H1 (cell line): ENCODE measurements at regions not wholly inside any gene's neighbourhood (a gene's known extent, or its start where the extent isn't known, plus 50 kb on each side); places are given as distances from the start of the nearest gene placed in this dataset.

ENCODE experiments used
- BCL11A ChIP-seq, 2 experiments: IDR thresholded peaks; one replicate each; pipeline ENCODE4 v1.6.1; 2011; ENCODE audit warnings: low read depth in 2 of 2, low read length in 2 of 2, mild to moderate bottlenecking in 2 of 2
- FOSL1 ChIP-seq: IDR thresholded peaks from 2 replicates; pipeline ENCODE4 v1.6.1; 2011; ENCODE audit warnings: mild to moderate bottlenecking, low read depth, low read length, moderate library complexity; ENCODE audit not compliant: insufficient read depth
- GABPA ChIP-seq: IDR thresholded peaks from 2 replicates; pipeline ENCODE4 v1.6.1; 2011; ENCODE audit warnings: mild to moderate bottlenecking, low read length, moderate library complexity, borderline replicate concordance; ENCODE audit not compliant: insufficient read depth
- NANOG ChIP-seq: IDR thresholded peaks from 2 replicates; pipeline ENCODE4 v1.6.1; 2011; ENCODE audit warnings: low read length, low read depth, mild to moderate bottlenecking, inconsistent platforms; ENCODE audit not compliant: insufficient read depth, poor library complexity, severe bottlenecking
- NRF1 ChIP-seq: IDR thresholded peaks from 2 replicates; pipeline ENCODE4 v1.6.1; 2011; ENCODE audit warnings: mild to moderate bottlenecking, low read depth, low read length, improper control_type of control experiment
- RNF2 ChIP-seq: fragments of 200-900, 300-1000 bp; sonication (generic); IDR thresholded peaks from 2 replicates; pipeline ENCODE4 v1.7.1; 2016; ENCODE audit warnings: borderline replicate concordance, low read depth, mild to moderate bottlenecking, antibody characterized with exemption, low read length; ENCODE audit not compliant: poor library complexity, severe bottlenecking; ENCODE audit errors: missing control alignments

GRCh38 chr12:28936221-28936620 lies 212.9 kb upstream of the FAR2 start (continued):
- no peak for TF ChIP-seq GABPA
- no peak for TF ChIP-seq RNF2
- TF ChIP-seq NANOG, result no peak
- no peak for TF ChIP-seq FOSL1
- TF ChIP-seq BCL11A (IDR thresholded peaks at IDR 0.05; ENCODE audit: low read depth in 2 of 2, low read length in 2 of 2), result no peak
- no peak for TF ChIP-seq NRF1
